ENCODE measurements at regions not wholly inside any gene's neighbourhood (a gene's known extent, or its start where the extent isn't known, plus 50 kb on each side); places are given as distances from the start of the nearest gene placed in this dataset.

DNA sequence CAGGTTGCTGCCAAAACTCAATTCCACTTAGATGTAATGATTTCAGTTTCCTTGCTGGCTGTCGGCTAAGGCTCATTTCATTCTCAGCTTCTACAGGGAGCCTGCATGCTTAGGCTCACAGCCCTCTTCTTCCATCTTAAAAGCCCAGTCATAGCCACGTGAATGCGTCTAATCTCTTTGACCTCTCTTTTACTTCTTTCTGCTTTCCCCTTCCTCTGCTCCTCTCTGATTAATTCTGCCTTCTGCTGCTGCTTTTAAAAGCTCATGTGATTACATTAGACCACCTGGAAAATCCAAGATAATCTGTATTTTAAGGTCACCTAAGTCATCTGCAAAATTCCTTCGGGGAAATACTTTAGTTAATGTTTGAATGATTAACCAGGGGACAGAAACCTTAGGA lies 812.8 kb upstream of the BRINP3 start:
- H3K4me1 ChIP-seq = no peaks in the 10 kb centered on the region
- H3K27me3 ChIP-seq = no peaks in the 10 kb centered on the region
- H3K4me3 ChIP-seq = no peak overlapping the region
- H3K9me3 ChIP-seq = no peaks in the 10 kb centered on the region
- DNase-seq (ENCODE audit: low spot score) = no peak
- TF ChIP-seq, protein P1, sequence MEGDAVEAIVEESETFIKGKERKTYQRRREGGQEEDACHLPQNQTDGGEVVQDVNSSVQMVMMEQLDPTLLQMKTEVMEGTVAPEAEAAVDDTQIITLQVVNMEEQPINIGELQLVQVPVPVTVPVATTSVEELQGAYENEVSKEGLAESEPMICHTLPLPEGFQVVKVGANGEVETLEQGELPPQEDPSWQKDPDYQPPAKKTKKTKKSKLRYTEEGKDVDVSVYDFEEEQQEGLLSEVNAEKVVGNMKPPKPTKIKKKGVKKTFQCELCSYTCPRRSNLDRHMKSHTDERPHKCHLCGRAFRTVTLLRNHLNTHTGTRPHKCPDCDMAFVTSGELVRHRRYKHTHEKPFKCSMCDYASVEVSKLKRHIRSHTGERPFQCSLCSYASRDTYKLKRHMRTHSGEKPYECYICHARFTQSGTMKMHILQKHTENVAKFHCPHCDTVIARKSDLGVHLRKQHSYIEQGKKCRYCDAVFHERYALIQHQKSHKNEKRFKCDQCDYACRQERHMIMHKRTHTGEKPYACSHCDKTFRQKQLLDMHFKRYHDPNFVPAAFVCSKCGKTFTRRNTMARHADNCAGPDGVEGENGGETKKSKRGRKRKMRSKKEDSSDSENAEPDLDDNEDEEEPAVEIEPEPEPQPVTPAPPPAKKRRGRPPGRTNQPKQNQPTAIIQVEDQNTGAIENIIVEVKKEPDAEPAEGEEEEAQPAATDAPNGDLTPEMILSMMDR (IDR thresholded peaks at IDR 0.05) = no peak
- no peaks in the 10 kb centered on the region for H3K36me3 ChIP-seq
- H3K27ac ChIP-seq = no peak overlapping the region

DNA sequence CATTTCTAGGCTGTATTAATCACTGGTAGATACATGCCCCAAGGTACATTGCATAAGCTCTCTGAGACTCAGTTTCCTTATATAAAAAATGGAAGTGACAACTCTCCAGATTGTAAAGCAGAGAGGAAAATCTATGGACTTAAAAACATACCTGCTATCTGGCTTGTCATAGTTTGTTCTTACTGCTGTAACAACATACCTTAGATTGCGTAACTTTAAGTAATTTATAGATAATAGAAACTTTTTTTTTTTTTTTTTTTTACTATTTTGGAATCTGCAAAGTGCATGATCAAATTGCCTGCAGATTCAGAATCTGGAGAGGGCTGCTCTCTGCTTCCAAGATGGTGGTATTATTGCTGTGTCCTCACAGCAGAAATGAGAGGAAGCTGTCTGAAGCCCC lies 827.7 kb upstream of the BRINP3 start:
- no peak overlapping the region for H3K4me3 ChIP-seq
- TF ChIP-seq, protein P1 (IDR thresholded peaks at IDR 0.05) = no peak
- no peaks in the 10 kb centered on the region for H3K4me1 ChIP-seq
- H3K36me3 ChIP-seq = no peaks in the 10 kb centered on the region
- peaks cover 0 to 4% of the 10 kb centered on the region in 2 donors for H3K9me3 ChIP-seq
- no peaks in the 10 kb centered on the region for H3K27me3 ChIP-seq
- no peak for DNase-seq (ENCODE audit: low spot score)
- H3K27ac ChIP-seq = no peak overlapping the region

DNA sequence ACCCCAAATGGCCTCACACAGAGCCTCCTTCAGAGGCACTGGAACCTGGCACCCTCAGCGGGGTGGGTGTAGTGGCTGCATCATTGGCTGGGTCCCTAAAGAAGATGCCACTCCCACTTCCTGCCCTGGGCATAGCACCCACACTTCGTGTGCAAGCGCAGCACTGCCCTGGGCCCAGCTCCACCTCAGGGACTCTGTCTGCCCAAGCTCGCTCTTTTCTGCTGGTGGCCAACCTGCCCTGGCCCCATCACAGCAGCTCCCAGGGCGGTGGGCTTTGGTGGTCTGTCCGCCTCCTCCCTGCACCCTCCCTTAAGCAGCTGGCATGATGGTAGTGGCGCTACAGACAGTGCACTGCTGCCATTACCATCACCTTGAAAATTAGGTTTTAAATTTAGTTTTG lies 829.3 kb upstream of the BRINP3 start:
- Histone ChIP-seq H3K36me3 (no peaks in the 10 kb centered on the region), H3K4me1 (no peaks in the 10 kb centered on the region), H3K27me3 (no peaks in the 10 kb centered on the region), H3K4me3 (no peak overlapping the region), H3K27ac (no peak overlapping the region), H3K9me3 (no peaks in the 10 kb centered on the region)
- no peak for DNase-seq (ENCODE audit: low spot score)
- TF ChIP-seq, protein P1 (IDR thresholded peaks at IDR 0.05) = no peak

DNA sequence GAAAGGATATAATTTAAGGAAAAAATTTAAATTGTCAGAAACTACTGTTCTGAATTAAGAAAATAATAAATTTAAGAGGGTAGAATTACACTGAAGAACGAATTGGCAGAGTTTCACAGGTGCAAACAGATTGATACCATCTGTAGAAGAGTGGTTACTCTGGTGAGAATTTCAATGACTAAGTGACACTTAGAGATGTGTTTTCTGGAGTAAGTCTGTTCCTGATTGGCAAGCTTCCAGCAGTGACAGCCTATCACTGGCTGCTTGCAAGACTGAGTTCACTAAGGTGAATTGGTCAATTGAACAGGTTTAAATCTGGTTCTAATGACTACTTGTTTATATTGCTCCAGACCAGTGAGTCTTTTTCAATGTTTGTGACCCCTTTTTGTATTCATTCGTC lies 838.2 kb upstream of the RGS18 start:
- TF ChIP-seq, protein P1 (IDR thresholded peaks at IDR 0.05) = no peak
- Histone ChIP-seq H3K36me3 (no peaks in the 10 kb centered on the region), H3K4me1 (no peaks in the 10 kb centered on the region), H3K9me3 (no peaks in the 10 kb centered on the region), H3K27me3 (no peaks in the 10 kb centered on the region), H3K4me3 (no peak overlapping the region), H3K27ac (no peak overlapping the region)
- DNase-seq (ENCODE audit: low spot score) = no peak

DNA sequence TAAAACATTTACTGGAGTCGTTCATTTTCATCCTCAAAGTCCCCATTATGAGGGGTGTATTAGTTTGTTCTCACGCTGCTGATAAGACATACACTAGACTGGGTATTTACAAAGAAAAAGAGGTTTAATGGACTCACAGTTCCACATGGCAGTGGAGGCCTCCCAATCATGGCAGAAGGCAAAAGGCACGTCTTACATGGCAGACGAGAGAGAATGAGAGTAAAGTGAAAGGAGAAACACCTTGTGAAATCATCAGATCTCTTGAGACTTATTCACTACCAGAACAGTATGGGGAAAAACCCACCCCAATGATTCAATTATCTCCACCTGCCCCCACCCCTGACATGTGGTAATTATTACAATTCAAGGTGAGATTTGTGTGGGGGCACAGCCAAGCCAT lies 830.4 kb upstream of the RGS18 start:
- TF ChIP-seq, protein P1 (IDR thresholded peaks at IDR 0.05) = no peak
- no peak for DNase-seq (ENCODE audit: low spot score)
- H3K27me3 ChIP-seq = no peaks in the 10 kb centered on the region
- H3K4me3 ChIP-seq = no peak overlapping the region
- H3K27ac ChIP-seq = no peak overlapping the region
- no peaks in the 10 kb centered on the region for H3K4me1 ChIP-seq
- no peaks in the 10 kb centered on the region for H3K9me3 ChIP-seq
- no peaks in the 10 kb centered on the region for H3K36me3 ChIP-seq

DNA sequence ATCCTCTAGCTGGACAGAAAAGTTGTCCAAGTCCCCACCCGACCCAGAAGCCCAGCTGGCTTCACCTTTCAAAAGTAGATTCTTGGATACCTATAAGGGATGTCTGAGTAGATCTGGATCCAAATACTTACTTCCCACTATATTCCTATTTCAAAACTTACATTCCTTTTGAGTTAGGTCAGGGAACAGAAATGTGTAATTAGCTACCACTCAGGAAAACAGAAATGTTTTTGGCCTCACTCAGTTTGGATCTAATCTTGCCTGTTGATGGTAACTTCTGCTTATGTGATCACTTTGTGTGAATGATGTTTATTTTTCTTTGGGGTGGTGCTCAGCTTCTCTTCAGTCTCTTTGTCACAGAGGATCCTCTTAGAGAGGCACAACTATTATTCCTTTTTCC lies 814.4 kb upstream of the RGS18 start:
- no peak overlapping the region for H3K27ac ChIP-seq
- TF ChIP-seq, protein P1 (IDR thresholded peaks at IDR 0.05) = no peak
- H3K27me3 ChIP-seq = no peaks in the 10 kb centered on the region
- no peaks in the 10 kb centered on the region for H3K4me1 ChIP-seq
- no peak overlapping the region for H3K4me3 ChIP-seq
- H3K36me3 ChIP-seq = no peaks in the 10 kb centered on the region
- DNase-seq (ENCODE audit: low spot score) = no peak
- no peaks in the 10 kb centered on the region for H3K9me3 ChIP-seq

Measured in right atrium auricular region (tissue), 2 donors.